ENCODE measurements at regions not wholly inside any gene's neighbourhood (a gene's known extent, or its start where the extent isn't known, plus 50 kb on each side); places are given as distances from the start of the nearest gene placed in this dataset.

GRCh38 chr5:97427235-97427634, 244.2 kb upstream of the RIOK2 start:
- H3K27ac ChIP-seq (ENCODE audit: low read depth, low read length) = no peak overlapping the region
- no peak overlapping the region for H3K4me3 ChIP-seq (ENCODE audit: low read depth, low read length)

DNA sequence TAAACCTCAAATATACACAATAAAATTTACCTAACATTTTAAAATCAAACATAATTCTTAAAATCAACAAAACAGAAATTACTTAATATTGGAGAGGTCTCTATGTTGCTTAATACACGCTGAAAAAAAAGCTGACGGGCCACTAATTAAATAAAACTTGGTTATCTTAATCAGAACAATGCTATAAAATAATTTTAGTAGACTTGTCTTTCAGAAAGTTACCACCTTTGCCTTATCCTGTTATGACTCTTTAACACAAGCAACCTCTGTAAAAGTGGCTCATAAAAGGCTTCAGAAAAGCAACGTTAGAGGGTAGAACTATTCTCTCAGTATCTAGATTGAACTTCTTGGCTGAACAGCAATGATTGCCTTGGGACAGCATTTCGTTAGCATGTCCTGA, 251.0 kb upstream of the RIOK2 start:
- Histone ChIP-seq H3K27ac (ENCODE audit: low read depth, low read length) (no peak overlapping the region), H3K9ac (ENCODE audit: low read depth, low read length) (no peak overlapping the region), H3K36me3 (ENCODE audit: control insufficient read depth, insufficient read depth, low read length) (no peaks in the 10 kb centered on the region), H3K4me1 (ENCODE audit: control insufficient read depth, insufficient read depth, low read length) (no peaks in the 10 kb centered on the region), H3K4me3 (ENCODE audit: low read depth, low read length) (no peak overlapping the region), H3K27me3 (ENCODE audit: control insufficient read depth, insufficient read depth, low read length) (no peaks in the 10 kb centered on the region), H3K9me3 (ENCODE audit: control insufficient read depth, insufficient read depth, low read length) (no peaks in the 10 kb centered on the region)

More at GRCh38 chr5:97427235-97427634, 244.2 kb upstream of the RIOK2 start:
- Histone ChIP-seq H3K9me3 (ENCODE audit: control insufficient read depth, insufficient read depth, low read length) (no peaks in the 10 kb centered on the region), H3K36me3 (ENCODE audit: control insufficient read depth, insufficient read depth, low read length) (no peaks in the 10 kb centered on the region), H3K27me3 (ENCODE audit: control insufficient read depth, insufficient read depth, low read length) (no peaks in the 10 kb centered on the region), H3K9ac (ENCODE audit: low read depth, low read length) (no peak overlapping the region), H3K4me1 (ENCODE audit: control insufficient read depth, insufficient read depth, low read length) (no peaks in the 10 kb centered on the region)

DNA sequence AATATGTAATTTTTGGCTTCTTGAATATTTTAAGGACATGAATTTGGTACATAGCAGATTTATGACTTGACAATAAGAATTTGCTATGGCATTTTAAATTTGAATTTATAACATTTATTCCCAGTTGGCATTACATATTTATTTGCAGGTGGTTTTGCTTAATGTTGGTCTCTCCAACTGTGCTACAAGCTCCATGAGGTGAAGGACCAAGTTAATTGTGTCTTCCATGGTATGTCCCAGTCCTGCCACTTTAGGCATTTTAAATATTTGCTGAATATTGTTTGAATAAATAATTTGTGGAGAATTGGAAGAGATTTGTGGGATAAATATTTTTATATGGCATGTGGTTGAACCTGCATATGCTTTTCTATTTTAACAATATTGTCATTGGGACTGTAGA, 253.4 kb upstream of the RIOK2 start:
- Histone ChIP-seq H3K36me3 (ENCODE audit: control insufficient read depth, insufficient read depth, low read length) (no peaks in the 10 kb centered on the region), H3K27ac (ENCODE audit: low read depth, low read length) (no peak overlapping the region), H3K4me3 (ENCODE audit: low read depth, low read length) (no peak overlapping the region), H3K4me1 (ENCODE audit: control insufficient read depth, insufficient read depth, low read length) (no peaks in the 10 kb centered on the region), H3K9ac (ENCODE audit: low read depth, low read length) (no peak overlapping the region), H3K27me3 (ENCODE audit: control insufficient read depth, insufficient read depth, low read length) (no peaks in the 10 kb centered on the region), H3K9me3 (ENCODE audit: control insufficient read depth, insufficient read depth, low read length) (no peaks in the 10 kb centered on the region)

- Histone ChIP-seq H3K9me3 (ENCODE audit: control insufficient read depth, insufficient read depth, low read length) (peaks cover 3% of the 10 kb centered on the region; the same call in 1 of the 2 replicates), H3K36me3 (ENCODE audit: control insufficient read depth, insufficient read depth, low read length) (no peaks in the 10 kb centered on the region), H3K4me3 (ENCODE audit: low read depth, low read length) (no peak overlapping the region), H3K4me1 (ENCODE audit: control insufficient read depth, insufficient read depth, low read length) (no peaks in the 10 kb centered on the region), H3K27ac (ENCODE audit: low read depth, low read length) (no peak overlapping the region), H3K27me3 (ENCODE audit: control insufficient read depth, insufficient read depth, low read length) (no peaks in the 10 kb centered on the region), H3K9ac (ENCODE audit: low read depth, low read length) (no peak overlapping the region)
These were observed 260.7 kb upstream of the RIOK2 start for GRCh38 chr5:97443740-97444139.

DNA sequence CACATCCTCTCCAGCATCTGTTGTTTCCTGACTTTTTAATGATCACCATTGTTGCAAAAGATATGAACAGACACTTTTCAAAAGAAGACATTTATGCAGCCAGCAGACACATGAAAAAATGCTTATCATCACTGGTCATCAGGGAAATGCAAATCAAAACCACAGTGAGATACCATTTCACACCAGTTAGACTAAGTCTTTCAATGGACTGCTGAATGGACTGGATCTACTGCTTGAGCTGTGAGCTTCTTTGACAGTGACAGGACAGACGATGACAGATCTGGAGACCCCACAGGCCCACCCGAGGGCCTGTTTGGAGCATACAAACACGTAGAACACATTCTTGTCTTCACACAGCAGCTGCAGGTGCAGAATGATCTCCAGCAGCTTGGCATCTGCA, 266.1 kb upstream of the RIOK2 start:
- no peak overlapping the region for H3K4me3 ChIP-seq (ENCODE audit: low read depth, low read length)
- H3K4me1 ChIP-seq (ENCODE audit: control insufficient read depth, insufficient read depth, low read length) = 0 out of 2 replicates have a peak, but pooled peaks cover 4% of the 10 kb centered on the region
- H3K9ac ChIP-seq (ENCODE audit: low read depth, low read length) = no peak overlapping the region

GRCh38 chr5:97452646-97453045, 269.6 kb upstream of the RIOK2 start:
- no peaks in the 10 kb centered on the region; the same call in 1 of the 2 replicates for H3K9me3 ChIP-seq (ENCODE audit: control insufficient read depth, insufficient read depth, low read length)
- no peaks in the 10 kb centered on the region for H3K27me3 ChIP-seq (ENCODE audit: control insufficient read depth, insufficient read depth, low read length)

More for the DNA sequence above, 266.1 kb upstream of the RIOK2 start:
- Histone ChIP-seq H3K27me3 (ENCODE audit: control insufficient read depth, insufficient read depth, low read length) (no peaks in the 10 kb centered on the region), H3K27ac (ENCODE audit: low read depth, low read length) (no peak overlapping the region), H3K36me3 (ENCODE audit: control insufficient read depth, insufficient read depth, low read length) (no peaks in the 10 kb centered on the region), H3K9me3 (ENCODE audit: control insufficient read depth, insufficient read depth, low read length) (peaks cover 3% of the 10 kb centered on the region; the same call in 1 of the 2 replicates)

DNA sequence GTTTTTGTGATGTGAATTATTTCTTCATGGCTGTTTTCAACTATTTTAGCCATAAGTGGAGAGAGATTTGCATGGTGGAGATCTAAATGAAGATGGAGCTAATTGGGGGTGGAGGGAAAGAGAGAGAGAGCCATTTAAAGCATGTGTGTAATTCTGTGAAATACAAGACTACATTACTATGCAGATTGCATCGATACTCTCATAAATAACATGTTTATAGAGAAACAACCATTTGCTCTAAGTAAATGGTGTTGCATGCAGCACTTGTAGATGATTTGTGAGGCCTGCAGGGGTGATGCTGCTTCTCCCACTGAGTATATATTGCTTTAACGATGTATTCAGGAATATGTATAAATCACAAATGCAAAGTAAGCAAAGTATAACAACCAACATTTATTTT, 270.2 kb upstream of the RIOK2 start:
- Histone ChIP-seq H3K36me3 (ENCODE audit: control insufficient read depth, insufficient read depth, low read length) (no peaks in the 10 kb centered on the region), H3K4me3 (ENCODE audit: low read depth, low read length) (no peak overlapping the region), H3K9me3 (ENCODE audit: control insufficient read depth, insufficient read depth, low read length) (no peaks in the 10 kb centered on the region; the same call in 1 of the 2 replicates), H3K4me1 (ENCODE audit: control insufficient read depth, insufficient read depth, low read length) (0 out of 2 replicates have a peak, but pooled peaks cover 4% of the 10 kb centered on the region), H3K27ac (ENCODE audit: low read depth, low read length) (no peak overlapping the region), H3K27me3 (ENCODE audit: control insufficient read depth, insufficient read depth, low read length) (no peaks in the 10 kb centered on the region), H3K9ac (ENCODE audit: low read depth, low read length) (no peak overlapping the region)

More at GRCh38 chr5:97452646-97453045, 269.6 kb upstream of the RIOK2 start:
- no peak overlapping the region for H3K27ac ChIP-seq (ENCODE audit: low read depth, low read length)
- H3K4me1 ChIP-seq (ENCODE audit: control insufficient read depth, insufficient read depth, low read length) = 0 out of 2 replicates have a peak, but pooled peaks cover 4% of the 10 kb centered on the region
- H3K36me3 ChIP-seq (ENCODE audit: control insufficient read depth, insufficient read depth, low read length) = no peaks in the 10 kb centered on the region
- H3K4me3 ChIP-seq (ENCODE audit: low read depth, low read length) = no peak overlapping the region
- H3K9ac ChIP-seq (ENCODE audit: low read depth, low read length) = no peak overlapping the region

GRCh38 chr5:97454015-97454414, 271.0 kb upstream of the RIOK2 start:
- no peak overlapping the region for H3K9ac ChIP-seq (ENCODE audit: low read depth, low read length)
- H3K36me3 ChIP-seq (ENCODE audit: control insufficient read depth, insufficient read depth, low read length) = no peaks in the 10 kb centered on the region
- no peaks in the 10 kb centered on the region; the same call in 1 of the 2 replicates for H3K9me3 ChIP-seq (ENCODE audit: control insufficient read depth, insufficient read depth, low read length)
- no peak overlapping the region for H3K27ac ChIP-seq (ENCODE audit: low read depth, low read length)
- H3K4me3 ChIP-seq (ENCODE audit: low read depth, low read length) = no peak overlapping the region
- no peaks in the 10 kb centered on the region for H3K27me3 ChIP-seq (ENCODE audit: control insufficient read depth, insufficient read depth, low read length)
- H3K4me1 ChIP-seq (ENCODE audit: control insufficient read depth, insufficient read depth, low read length) = 0 out of 2 replicates have a peak, but pooled peaks cover 4% of the 10 kb centered on the region

DNA sequence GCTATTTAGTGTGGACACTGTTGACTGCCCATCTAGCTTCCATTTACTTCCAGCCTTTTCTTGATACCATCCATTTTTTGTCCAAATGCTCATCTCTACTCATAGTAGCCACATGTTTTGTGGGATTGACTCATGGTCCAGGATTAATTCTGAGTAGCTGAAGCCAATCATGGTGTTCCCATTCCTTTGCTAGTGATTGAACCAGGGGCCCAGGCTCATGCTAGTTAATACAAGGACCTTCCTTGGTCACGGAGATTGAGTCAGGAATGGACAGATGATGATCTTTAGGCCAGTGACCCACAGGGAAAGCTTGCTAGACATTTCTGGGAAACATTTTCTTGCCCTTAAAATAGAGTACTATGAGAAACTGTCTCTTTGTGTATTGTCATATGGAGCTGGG, 272.9 kb upstream of the RIOK2 start:
- Histone ChIP-seq H3K4me3 (ENCODE audit: low read depth, low read length) (no peak overlapping the region), H3K9ac (ENCODE audit: low read depth, low read length) (no peak overlapping the region), H3K4me1 (ENCODE audit: control insufficient read depth, insufficient read depth, low read length) (0 out of 2 replicates have a peak, but pooled peaks cover 4% of the 10 kb centered on the region), H3K27me3 (ENCODE audit: control insufficient read depth, insufficient read depth, low read length) (no peaks in the 10 kb centered on the region), H3K9me3 (ENCODE audit: control insufficient read depth, insufficient read depth, low read length) (no peaks in the 10 kb centered on the region; the same call in 1 of the 2 replicates), H3K27ac (ENCODE audit: low read depth, low read length) (no peak overlapping the region), H3K36me3 (ENCODE audit: control insufficient read depth, insufficient read depth, low read length) (no peaks in the 10 kb centered on the region)

- Histone ChIP-seq H3K36me3 (ENCODE audit: control insufficient read depth, insufficient read depth, low read length) (no peaks in the 10 kb centered on the region), H3K27me3 (ENCODE audit: control insufficient read depth, insufficient read depth, low read length) (no peaks in the 10 kb centered on the region), H3K9me3 (ENCODE audit: control insufficient read depth, insufficient read depth, low read length) (no peaks in the 10 kb centered on the region; the same call in 1 of the 2 replicates), H3K27ac (ENCODE audit: low read depth, low read length) (no peak overlapping the region), H3K9ac (ENCODE audit: low read depth, low read length) (no peak overlapping the region), H3K4me3 (ENCODE audit: low read depth, low read length) (no peak overlapping the region), H3K4me1 (ENCODE audit: control insufficient read depth, insufficient read depth, low read length) (no peaks in the 10 kb centered on the region)
These were observed 275.8 kb upstream of the RIOK2 start for GRCh38 chr5:97458851-97459250.

- Histone ChIP-seq H3K27ac (ENCODE audit: low read depth, low read length) (no peak overlapping the region), H3K4me1 (ENCODE audit: control insufficient read depth, insufficient read depth, low read length) (no peaks in the 10 kb centered on the region), H3K4me3 (ENCODE audit: low read depth, low read length) (no peak overlapping the region), H3K27me3 (ENCODE audit: control insufficient read depth, insufficient read depth, low read length) (no peaks in the 10 kb centered on the region), H3K36me3 (ENCODE audit: control insufficient read depth, insufficient read depth, low read length) (no peaks in the 10 kb centered on the region), H3K9ac (ENCODE audit: low read depth, low read length) (no peak overlapping the region), H3K9me3 (ENCODE audit: control insufficient read depth, insufficient read depth, low read length) (peaks cover 10% of the 10 kb centered on the region)
These were observed 288.9 kb upstream of the RIOK2 start for GRCh38 chr5:97471951-97472350.
